ENCODE measurements at regions not wholly inside any gene's neighbourhood (a gene's known extent, or its start where the extent isn't known, plus 50 kb on each side); places are given as distances from the start of the nearest gene placed in this dataset.

DNA sequence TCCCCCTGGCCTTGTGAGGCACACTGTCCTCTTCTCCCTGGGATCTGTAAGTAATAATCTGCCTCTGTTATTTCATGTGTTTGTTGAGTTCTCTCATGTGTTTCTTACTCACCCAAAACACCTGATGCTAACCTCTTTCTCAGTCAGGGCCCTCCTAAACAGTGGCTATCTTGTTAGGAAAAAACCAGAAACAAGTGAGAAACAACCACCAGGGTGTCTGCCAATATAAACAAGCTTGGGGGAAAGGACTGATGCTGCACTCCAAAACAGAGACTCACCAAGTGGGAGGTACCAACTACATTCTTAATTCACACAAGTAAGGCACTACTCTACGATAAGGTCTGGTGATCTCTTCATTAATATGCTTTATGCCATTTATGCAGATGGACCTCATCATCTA is 564.4 kb downstream of the SEMA5A start:
- Histone ChIP-seq H3K27ac (ENCODE audit: low read depth in 2 of 2, low read length in 1 of 2) (no peak overlapping the region), H4K20me1 (ENCODE audit: insufficient read depth) (no peaks in the 10 kb centered on the region), H3K27me3 (ENCODE audit: insufficient read depth) (no peaks in the 10 kb centered on the region; the same call in 1 of the 2 replicates), H3K9ac (no peak overlapping the region), H3K4me1 (ENCODE audit: control insufficient read depth in 1 of 2, insufficient read depth in 2 of 2, low read depth in 1 of 2, low read length in 1 of 2) (no peaks in the 10 kb centered on the region), H3K9me3 (no peaks in the 10 kb centered on the region), H3K4me2 (no peak overlapping the region), H3K36me3 (replicated peaks in 1 of 2; ENCODE audit: control insufficient read depth in 1 of 2, insufficient read depth in 2 of 2, low read length in 1 of 2) (no peaks in the 10 kb centered on the region), H3F3A (replicated peaks; ENCODE audit: insufficient read depth) (no peaks in the 10 kb centered on the region), H3K9me2 (no peaks in the 10 kb centered on the region), H2AFZ (ENCODE audit: low read depth) (no peak overlapping the region), H3K79me2 (ENCODE audit: insufficient read depth) (no peaks in the 10 kb centered on the region), H3K4me3 (ENCODE audit: low read depth in 2 of 2, low read length in 1 of 2) (no peak overlapping the region)
- POLR2A ChIA-PET, result no interaction called here
- TF ChIP-seq GABPA (IDR thresholded peaks at IDR 0.05; ENCODE audit: low read depth) (no peak), MXI1 (IDR thresholded peaks at IDR 0.05; ENCODE audit: low read depth, low read length) (no peak), CTCF (IDR thresholded peaks at IDR 0.05) (no peak)
- TF ChIP-seq, protein P1, sequence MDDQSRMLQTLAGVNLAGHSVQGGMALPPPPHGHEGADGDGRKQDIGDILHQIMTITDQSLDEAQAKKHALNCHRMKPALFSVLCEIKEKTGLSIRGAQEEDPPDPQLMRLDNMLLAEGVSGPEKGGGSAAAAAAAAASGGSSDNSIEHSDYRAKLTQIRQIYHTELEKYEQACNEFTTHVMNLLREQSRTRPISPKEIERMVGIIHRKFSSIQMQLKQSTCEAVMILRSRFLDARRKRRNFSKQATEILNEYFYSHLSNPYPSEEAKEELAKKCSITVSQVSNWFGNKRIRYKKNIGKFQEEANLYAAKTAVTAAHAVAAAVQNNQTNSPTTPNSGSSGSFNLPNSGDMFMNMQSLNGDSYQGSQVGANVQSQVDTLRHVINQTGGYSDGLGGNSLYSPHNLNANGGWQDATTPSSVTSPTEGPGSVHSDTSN (IDR thresholded peaks at IDR 0.05), result no peak
- 64% methylated on average over 1 of the region's 1 CpG for WGBS (ENCODE audit: low lambda C conversion rate)
- CTCF ChIA-PET, result interaction anchor here (1.0 kb wide), 1 partner anchor 12 kb away, joined by 3 read pairs; no protein-coding TSS in a partner anchor
- DNase-seq, result no peak

GRCh38 chr5:8984386-8984785 is 561.5 kb downstream of the SEMA5A start:
- CTCF ChIA-PET, result interaction anchor here (0.6 to 1.0 kb wide), 3 partner anchors 9 to 636 kb away, joined by 3 to 4 read pairs (median 4); no protein-coding TSS in a partner anchor
- WGBS (ENCODE audit: low lambda C conversion rate), result 49% methylated on average over 4 of the region's 4 CpGs
- POLR2A ChIA-PET, result no interaction called here

More at GRCh38 chr5:8984386-8984785, 561.5 kb downstream of the SEMA5A start:
- Histone ChIP-seq H4K20me1 (ENCODE audit: insufficient read depth) (no peaks in the 10 kb centered on the region), H3K27me3 (ENCODE audit: insufficient read depth) (no peaks in the 10 kb centered on the region), H3K79me2 (ENCODE audit: insufficient read depth) (no peaks in the 10 kb centered on the region), H3K9ac (no peak overlapping the region), H3K27ac (ENCODE audit: low read depth in 2 of 2, low read length in 1 of 2) (no peak overlapping the region), H3K9me2 (no peaks in the 10 kb centered on the region), H3F3A (replicated peaks; ENCODE audit: insufficient read depth) (no peaks in the 10 kb centered on the region), H3K4me3 (ENCODE audit: low read depth in 2 of 2, low read length in 1 of 2) (no peak overlapping the region), H2AFZ (ENCODE audit: low read depth) (no peak overlapping the region), H3K36me3 (replicated peaks in 1 of 2; ENCODE audit: control insufficient read depth in 1 of 2, insufficient read depth in 2 of 2, low read length in 1 of 2) (no peaks in the 10 kb centered on the region), H3K9me3 (no peaks in the 10 kb centered on the region), H3K4me1 (ENCODE audit: control insufficient read depth in 1 of 2, insufficient read depth in 2 of 2, low read depth in 1 of 2, low read length in 1 of 2) (no peaks in the 10 kb centered on the region), H3K4me2 (no peak overlapping the region)
- no peak for TF ChIP-seq MXI1 (IDR thresholded peaks at IDR 0.05; ENCODE audit: low read depth, low read length)
- TF ChIP-seq ELF1 (IDR thresholded peaks at IDR 0.05), result no peak
- TF ChIP-seq NFIC (IDR thresholded peaks at IDR 0.05; ENCODE audit: borderline replicate concordance), result no peak
- TF ChIP-seq SIN3A (IDR thresholded peaks at IDR 0.05; ENCODE audit: borderline replicate concordance, low read depth, low read length), result no peak
- no peak for TF ChIP-seq RCOR1 (IDR thresholded peaks at IDR 0.05; ENCODE audit: low read length)
- TF ChIP-seq EZH2phosphoT487 (IDR thresholded peaks at IDR 0.05; ENCODE audit: borderline replicate concordance, low read depth), result no peak
- no peak for TF ChIP-seq MAX (IDR thresholded peaks at IDR 0.05; ENCODE audit: low read depth)
- no peak for TF ChIP-seq FOXJ3 (CRISPR knock-in tag; IDR thresholded peaks at IDR 0.05)
- TF ChIP-seq, protein P2, sequence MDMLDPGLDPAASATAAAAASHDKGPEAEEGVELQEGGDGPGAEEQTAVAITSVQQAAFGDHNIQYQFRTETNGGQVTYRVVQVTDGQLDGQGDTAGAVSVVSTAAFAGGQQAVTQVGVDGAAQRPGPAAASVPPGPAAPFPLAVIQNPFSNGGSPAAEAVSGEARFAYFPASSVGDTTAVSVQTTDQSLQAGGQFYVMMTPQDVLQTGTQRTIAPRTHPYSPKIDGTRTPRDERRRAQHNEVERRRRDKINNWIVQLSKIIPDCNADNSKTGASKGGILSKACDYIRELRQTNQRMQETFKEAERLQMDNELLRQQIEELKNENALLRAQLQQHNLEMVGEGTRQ (IDR thresholded peaks at IDR 0.05; ENCODE audit: borderline replicate concordance, low read depth, low read length), result no peak
- TF ChIP-seq, protein P3, sequence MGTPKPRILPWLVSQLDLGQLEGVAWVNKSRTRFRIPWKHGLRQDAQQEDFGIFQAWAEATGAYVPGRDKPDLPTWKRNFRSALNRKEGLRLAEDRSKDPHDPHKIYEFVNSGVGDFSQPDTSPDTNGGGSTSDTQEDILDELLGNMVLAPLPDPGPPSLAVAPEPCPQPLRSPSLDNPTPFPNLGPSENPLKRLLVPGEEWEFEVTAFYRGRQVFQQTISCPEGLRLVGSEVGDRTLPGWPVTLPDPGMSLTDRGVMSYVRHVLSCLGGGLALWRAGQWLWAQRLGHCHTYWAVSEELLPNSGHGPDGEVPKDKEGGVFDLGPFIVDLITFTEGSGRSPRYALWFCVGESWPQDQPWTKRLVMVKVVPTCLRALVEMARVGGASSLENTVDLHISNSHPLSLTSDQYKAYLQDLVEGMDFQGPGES (IDR thresholded peaks at IDR 0.05; ENCODE audit: low read depth, low read length), result no peak
- TF ChIP-seq TEAD4 (IDR thresholded peaks at IDR 0.05; ENCODE audit: borderline replicate concordance, insufficient read depth), result no peak
- DNase-seq, result no peak

All from SK-N-SH (cell line).